Cardiac septum (tissue), 1 donor: ENCODE measurements at regions not wholly inside any gene's neighbourhood (a gene's known extent, or its start where the extent isn't known, plus 50 kb on each side); places are given as distances from the start of the nearest gene placed in this dataset.
"Not testable (repeated sequence)": the region's sequence is repeated elsewhere in the genome, so short reads cannot be mapped to it uniquely, and the experiment has no call there.

Source experiments
- DNase-seq: peaks from one replicate; pipeline ENCODE4 v3.0.0-alpha.2; 2020; ENCODE audit warnings: low spot score
- intact Hi-C: fragments of 100-400 bp; cut with DNase I; formaldehyde crosslinking; loops from one replicate; pipeline ENCODE4 v1.14.0; 2022
- donor health status: DM: no; HTN: no; CAD: no.

DNA sequence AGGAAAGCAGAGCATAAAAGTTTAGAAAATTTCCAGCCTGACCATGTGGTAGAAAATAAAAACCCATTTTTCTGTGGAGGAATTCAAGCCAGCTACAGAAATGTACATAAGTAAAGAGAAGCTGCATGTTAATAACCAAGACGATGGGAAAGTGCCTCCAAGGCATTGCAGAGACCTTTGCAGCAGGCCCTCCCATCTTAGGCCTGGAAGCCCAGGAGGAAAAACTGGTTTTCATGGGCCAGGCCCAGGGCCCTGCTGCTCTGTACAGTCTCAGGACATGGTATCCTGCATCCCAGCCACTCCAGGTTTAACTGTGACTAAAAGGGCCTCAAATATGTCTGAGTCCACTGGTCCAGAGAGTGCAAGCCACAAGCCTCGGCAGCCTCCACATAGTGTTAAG is 754.8 kb upstream of the RIOK2 start:
- intact Hi-C loops: no loop called here
- DNase-seq: no peak

DNA sequence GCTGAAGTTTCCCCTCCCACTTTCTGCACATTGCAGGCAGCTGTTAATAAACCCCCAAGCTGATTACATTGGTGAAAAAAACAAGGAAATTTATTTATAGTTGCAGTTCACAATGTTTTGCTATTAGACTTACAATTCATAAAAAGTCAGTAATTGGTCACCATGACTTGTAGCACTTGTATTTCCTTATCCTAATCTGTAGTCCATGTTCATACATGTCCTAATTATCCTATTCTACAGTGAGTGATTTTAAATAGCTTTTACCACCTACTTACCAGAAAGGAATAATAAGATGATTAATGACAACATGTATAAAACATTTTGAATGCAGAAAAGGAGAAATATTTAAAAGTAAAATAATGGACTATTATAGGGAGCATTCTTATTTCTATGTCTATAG is 760.0 kb upstream of the RIOK2 start:
- DNase-seq: no peak
- intact Hi-C loops: no loop called here

DNA sequence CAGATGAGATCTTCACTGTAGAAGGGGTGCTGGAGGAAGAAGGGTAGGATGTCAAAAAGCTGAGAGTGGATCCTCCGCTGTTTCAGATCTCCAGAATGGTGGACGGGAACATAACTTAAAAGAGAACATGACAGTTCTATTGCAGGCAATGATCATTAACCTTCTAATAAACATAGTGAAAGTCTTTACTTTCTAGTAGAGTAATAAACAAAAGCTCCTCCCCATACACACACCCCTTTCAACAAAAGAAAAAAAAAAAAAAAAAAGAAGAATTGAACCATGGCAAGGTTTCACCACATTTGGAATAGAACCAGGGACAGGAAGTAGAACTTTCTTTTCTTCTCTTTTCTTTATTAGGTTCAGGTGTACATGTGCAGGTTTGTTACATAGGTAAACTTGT is 768.1 kb upstream of the RIOK2 start:
- no peak for DNase-seq
- intact Hi-C loops: no loop called here

DNA sequence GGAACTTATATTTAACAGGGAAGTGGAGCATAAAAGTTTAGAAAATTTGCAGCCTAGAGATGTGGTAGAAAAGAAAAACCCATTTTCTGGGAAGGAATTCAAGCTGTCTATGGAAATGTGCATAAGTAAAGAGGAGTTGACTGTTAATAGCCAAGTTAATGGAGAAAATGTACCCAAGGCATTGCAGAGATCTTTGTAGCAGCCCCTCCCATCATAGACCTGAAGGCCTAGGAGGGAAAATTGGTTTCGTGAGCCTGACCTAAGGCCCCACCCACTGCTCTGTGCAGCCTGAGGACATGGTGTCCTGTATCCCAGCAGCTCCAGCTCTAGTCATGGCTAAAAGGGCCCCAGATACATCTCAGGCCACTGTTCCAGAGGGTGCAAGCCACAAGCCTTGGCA is 772.4 kb upstream of the RIOK2 start:
- no peak for DNase-seq
- intact Hi-C loops: no loop called here

DNA sequence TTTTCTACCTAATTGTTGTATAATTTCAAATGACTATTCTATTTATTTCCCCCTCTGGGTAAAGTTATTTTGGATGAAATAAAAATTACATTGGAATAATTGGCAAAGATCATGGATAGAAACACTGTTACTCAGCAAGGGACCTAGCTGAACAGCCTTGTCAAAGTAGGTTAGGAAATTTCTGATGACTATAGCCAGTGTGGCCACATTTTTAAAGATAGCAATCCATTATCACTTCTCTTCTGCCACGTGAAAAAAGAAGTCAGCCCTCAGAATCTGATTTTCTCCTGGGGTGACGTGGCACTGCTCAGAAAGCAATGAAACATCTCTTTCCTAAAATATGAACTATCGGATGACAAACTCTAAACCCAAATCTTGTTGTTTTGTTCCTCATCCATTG is 784.2 kb upstream of the RIOK2 start:
- intact Hi-C loops: no loop called here
- no peak for DNase-seq

DNA sequence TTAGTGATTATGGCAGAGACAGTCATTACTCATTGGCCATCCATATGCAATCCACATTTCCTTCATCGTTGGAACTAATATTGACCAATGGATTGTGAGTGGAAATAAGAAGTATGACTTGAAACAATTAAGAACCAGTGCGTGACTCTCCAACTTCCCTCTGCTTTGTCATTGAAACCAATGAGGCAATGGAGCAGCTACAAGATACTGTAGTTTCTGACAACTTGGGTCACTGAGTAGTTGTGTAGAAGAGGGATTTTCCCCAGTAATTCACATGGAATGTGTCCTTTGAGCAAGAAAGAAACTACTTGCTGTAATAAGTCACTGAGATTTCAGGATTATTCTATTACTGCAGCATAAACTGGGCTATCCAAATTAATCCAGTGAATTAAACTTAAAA is 785.3 kb upstream of the RIOK2 start:
- intact Hi-C loops: no loop called here
- no peak for DNase-seq

DNA sequence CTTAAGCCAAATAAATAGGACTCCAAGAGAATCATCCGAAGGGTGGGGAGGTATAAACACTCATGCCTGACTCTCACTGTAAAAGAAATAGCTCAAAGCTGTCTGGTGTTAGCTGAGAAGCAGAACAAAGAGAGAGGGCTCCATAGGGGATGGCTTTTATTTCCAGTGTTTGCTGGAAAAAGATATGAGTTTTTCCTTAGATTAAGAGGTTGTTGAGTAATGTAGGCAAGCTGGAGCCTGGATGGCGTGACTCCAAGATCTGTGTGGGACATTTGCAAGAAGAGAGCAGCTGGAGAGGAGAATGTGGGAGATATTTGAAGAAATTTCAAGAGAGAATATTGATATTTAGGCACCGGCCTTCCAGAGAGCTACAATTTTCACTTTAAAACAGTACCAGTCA is 793.7 kb upstream of the RGMB start:
- DNase-seq: no peak
- intact Hi-C loops: no loop called here

DNA sequence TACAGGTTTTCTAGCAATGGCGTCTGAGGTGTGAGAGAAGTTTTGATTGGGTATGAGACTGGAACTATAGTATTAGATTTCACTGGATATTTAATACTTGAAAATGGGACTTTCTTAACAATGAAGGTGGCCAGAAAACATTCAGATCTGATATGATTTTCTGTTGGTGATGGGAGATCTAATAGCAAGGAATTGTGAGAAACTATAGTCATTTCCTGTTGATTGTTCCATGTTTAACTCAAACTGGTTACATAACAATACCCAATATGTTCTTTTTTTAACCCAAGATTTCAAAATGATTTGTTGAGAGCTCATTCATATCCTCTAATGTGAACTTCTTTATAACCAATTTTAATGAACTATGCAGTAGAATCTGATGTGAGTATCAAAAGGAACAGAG is 793.2 kb upstream of the RGMB start:
- no peak for DNase-seq
- intact Hi-C loops: no loop called here

DNA sequence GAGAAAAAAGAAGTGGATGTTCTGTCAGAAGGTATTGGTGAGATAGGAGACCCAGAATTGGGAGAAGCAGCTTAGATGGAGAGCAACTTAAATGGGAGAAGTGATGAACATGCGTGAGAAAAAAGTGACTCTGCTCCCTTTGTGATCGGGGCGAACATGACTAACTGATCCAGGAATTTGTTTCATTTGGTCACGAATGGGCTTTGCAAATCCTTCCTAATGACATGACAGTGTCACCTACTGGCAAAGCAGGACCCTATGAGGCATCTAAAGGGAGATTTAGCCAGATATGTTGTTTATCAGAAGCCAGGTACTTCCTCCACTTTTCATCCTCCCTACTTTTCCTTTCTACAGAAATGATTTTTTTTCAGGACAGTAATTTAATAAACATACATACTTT is 787.4 kb upstream of the RGMB start:
- intact Hi-C loops: no loop called here
- DNase-seq: no peak

DNA sequence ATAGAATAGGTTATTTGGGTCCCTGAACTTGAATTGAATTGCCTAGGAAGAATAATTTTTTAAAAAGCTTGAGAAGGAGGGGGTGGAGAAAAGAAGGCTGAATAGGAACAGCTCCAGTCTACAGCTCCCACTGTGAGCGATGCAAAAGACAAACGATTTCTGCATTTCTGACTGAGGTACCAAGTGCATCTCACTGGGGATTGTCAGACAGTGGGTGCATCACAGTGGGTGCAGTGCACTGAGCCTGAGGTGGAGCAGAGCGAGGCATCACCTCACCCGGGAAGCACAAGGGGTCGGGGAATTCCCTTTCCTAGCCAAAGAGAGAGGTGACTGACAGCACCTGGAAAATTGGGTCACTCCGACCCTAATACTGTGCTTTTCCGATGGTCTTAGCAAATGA is 782.2 kb upstream of the RGMB start:
- no peak for DNase-seq
- intact Hi-C loops: no loop called here

DNA sequence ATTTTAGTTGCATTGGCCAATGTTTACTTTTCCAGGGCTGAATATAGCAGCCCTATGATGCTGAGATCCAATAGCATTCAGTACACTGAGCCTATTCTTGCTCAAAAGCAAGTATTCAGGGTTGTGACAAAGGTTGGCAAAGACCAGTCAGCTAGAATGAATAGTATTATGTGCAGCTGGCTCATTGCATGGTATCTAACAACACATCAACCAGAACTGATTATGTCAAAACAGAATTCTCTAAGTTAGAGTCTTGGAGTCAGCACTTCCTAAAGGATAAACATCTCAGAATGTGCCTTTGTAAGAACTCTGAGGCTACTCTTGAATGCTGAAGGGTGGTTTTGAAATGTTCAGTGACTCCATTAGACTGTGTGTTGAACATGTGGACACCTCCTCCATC is 774.5 kb upstream of the RGMB start:
- intact Hi-C loops: no loop called here
- no peak for DNase-seq

DNA sequence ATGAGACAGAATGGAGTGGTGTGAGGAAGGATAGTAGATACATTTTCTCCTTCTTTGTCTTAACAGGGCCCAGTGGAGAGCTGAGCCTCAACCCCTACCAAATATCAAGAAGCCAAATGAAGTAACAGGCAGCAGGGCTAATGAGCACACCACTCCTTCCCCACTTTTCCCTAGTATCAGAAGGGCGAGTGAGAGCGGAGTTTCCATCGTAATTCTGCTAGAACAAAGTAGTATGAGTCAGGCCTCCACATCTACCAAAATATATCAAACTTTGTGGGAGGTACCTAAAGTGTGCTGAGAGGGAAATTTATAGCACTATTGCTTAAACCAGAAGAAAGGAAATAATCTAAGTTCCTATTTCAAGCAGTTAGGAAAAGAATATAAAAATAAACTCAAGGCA is 769.0 kb upstream of the RGMB start:
- DNase-seq: no peak
- intact Hi-C loops: no loop called here

DNA sequence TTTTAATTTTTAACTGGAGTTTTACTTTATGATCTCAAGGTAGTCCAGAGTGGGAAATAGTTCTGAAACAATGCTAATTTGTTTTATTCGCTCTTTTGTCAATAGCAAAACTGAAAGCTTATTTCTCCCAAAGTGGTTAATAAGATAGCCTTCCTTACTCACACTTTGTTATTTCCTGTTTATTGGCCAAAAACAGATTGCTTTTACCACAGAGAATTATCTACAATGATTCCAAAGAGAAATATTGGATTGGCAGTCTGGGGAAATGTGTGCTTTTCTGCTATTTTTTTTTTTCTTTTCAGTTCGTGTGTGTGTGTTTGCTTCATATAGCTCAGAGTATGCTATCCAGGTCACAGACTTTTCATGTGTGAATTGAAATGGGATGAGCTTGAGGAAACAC is 756.7 kb upstream of the RGMB start:
- intact Hi-C loops: no loop called here
- DNase-seq: no peak

DNA sequence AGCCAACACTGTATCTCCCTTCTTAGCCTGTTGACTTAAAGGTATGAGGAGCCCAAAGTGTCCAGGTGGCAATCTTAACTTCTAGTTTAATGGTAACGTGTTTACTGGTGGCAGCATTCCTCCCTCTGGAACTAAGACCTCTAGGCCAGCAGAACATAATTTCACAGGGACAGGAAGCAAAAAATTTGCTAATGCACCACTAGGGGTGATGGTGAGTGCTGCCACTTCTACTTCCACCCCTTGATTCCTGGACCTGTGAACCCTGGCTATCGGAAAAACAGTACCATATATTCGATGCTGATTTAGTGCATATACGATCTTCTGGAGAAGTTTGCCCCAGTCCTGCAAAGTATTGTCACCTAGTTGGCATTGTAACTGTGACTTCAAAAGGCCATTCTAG is 743.2 kb upstream of the RGMB start:
- intact Hi-C loops, DNase-seq: not testable (repeated sequence)

DNA sequence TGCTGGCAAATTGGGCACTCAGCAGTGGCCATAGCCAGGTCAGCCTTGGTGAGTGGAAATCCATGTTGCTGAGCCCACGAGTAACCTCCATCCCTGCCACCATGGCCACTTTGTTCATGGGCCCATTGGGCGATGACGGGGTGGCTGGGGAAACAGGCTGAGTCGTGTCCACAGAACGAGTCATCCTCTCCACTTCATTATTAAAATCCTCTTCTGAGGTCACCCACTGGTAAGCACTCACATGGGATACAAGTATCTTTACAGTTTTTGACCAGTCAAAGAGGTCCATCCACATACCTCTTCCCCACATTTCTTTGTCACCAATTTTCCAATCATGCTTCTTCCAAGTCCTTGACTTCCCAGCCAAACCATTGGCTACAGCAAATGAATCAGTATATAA is 742.4 kb upstream of the RGMB start:
- intact Hi-C loops, DNase-seq: not testable (repeated sequence)

DNA sequence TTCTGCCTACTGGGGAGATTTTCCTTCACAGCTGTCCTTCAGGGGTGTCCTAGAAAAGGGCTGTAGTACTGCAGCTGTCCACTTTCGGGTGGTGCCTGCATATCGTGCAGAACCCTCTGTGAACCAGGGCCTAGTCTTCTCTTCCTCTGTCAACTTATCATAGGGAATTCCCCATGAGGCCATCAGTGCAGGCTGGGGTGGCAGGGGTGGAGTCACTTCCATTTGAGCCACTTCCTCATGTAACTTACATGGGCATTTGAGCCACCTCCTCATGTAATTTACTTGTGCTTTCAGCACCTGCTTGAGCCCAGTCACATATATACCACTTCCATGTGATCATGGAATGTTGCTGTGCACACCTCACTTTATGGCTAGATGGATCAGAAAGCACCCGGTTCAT is 742.0 kb upstream of the RGMB start:
- intact Hi-C loops: no loop called here
- no peak for DNase-seq

DNA sequence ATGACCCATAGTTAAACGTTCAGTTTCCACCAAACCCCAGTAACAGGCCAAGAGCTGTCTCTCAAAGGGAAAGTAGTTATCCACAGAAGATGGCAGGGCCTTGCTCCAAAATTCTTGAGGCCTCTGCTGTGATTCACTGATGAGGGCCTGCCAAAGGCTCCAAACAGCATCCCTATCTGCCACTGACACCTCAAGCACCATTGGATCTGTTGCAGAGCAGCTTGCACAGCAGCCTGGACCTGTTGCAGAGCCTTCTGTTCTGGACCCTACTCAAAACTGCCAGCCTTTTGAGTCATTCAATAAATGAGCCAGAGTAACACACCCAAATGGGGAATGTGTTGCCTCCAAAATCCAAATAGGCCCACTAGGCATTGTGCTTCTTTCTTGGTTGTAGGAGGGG is 741.5 kb upstream of the RGMB start:
- DNase-seq: no peak
- intact Hi-C loops: no loop called here

DNA sequence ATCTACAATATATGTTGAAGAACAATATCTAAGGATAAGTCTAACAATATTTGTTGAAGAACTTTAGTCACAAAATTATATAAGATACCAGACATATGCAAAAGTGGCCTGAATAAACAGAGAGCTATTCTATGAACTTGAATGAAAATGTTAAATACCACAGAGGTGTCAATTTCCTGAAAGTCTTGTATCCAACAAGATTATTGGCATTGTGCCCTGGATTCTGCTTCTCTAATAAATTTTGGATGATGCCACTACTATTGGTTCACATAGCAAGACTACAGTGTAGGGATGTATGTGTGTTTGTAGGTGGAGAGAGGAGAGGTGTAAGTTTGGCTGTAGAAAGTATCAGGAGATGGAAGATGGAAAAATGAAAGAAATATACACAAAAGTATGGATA is 731.8 kb upstream of the RGMB start:
- intact Hi-C loops: no loop called here
- no peak for DNase-seq

DNA sequence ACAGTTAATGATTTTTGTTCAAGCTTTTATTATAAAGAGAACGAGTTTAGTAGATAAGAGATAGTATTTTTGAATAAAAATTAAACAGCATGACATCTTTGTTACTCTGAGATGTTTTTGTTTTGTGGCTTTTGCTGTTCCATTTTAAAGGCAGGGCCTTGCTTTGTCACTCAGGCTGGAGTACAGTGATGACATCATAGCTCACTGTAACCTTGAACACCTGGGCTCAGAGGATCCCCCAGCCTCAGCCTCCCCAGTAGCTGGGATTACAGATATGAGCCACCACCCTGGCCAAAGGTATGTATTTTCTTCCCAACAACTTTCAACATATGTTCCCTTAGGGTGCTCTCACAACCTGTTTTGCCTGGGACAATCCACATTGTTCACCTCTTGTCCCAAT is 730.9 kb upstream of the RGMB start:
- DNase-seq: no peak
- intact Hi-C loops: no loop called here

DNA sequence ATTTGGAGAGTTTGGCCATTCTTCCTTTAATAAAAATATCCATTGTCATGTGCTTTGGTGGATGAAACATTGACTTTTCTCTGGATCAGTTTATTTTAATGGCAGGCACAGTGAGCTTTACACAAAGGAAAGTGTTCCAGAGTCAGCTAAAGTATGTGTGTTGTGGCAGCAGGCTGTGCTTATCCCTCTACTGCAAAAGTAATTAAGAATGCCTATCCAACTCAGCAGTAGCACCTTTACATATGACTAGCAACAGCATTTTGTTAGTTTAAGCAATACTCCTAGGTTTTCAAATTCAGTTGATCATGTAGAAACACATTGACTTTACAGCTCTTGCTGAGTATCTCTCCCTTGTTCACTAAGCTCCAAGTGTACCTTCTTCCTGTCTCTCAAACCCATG is 730.5 kb upstream of the RGMB start:
- no peak for DNase-seq
- intact Hi-C loops: no loop called here

DNA sequence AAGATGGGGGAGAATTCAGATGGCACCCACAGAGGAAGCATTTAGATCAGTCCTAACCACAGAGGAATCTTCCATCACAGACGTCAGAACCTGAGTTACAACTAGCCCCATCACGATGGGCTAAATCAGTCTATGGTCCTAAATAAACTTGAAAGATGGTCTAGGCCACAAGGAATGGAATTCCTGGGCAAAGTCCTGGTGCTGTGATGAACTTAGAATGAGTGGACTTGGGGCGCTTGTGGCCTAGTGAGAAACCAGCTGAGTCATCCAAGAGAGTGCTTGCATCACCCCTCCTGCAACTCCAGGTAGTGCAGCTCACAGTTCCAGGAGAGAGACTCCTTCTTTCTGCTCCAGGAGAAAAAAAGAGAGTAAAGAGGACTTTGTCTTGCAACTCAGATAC is 722.9 kb upstream of the RGMB start:
- intact Hi-C loops: no loop called here
- DNase-seq: no peak

DNA sequence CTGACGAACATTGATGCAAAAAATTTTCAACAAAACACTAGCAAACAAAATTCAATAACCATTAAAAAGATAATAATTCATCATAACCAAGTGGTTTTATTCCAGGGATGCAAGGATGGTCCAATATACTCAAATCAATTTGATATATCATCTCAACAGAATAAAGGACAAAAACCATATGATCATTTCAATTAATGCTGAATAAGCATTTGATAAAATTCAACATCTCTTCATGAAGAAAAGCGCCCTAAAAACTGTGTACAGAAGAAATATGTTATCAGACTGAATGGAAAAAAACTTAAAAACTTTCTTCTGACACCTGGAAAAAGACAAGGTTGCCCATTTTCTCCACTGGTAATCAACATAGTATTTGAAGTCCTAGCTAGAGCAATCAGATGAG is 720.3 kb upstream of the RGMB start:
- DNase-seq: no peak
- intact Hi-C loops: no loop called here

DNA sequence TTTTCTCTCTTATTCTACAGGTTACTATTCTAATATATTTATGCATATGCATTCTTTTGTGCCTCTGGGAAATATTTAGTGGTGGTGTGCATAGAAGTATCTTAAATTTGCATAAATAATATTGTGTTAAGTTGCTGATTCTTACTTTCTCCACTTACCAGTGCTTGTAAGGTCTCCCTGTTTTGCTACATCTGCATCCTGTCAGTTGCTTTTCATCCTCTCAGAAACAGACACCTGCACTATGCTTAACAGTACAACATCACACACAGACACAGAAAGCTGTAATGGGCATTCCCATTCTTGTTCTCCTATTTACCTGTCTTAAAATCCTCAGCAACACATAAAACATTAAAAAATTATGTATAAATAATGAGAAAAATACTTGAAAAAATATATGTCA is 713.3 kb upstream of the RGMB start:
- DNase-seq: no peak
- intact Hi-C loops: no loop called here
